GM11168 (cell line): ENCODE measurements at regions not wholly inside any gene's neighbourhood (a gene's known extent, or its start where the extent isn't known, plus 50 kb on each side); places are given as distances from the start of the nearest gene placed in this dataset.

Source experiments
- in situ Hi-C: fragments of 300-500 bp; cut with MboI; formaldehyde crosslinking; loops from one replicate; pipeline ENCODE4 v1.12.0; 2022; ENCODE audit warnings: low sequenced_read_pairs; ENCODE audit not compliant: unreplicated experiment

DNA sequence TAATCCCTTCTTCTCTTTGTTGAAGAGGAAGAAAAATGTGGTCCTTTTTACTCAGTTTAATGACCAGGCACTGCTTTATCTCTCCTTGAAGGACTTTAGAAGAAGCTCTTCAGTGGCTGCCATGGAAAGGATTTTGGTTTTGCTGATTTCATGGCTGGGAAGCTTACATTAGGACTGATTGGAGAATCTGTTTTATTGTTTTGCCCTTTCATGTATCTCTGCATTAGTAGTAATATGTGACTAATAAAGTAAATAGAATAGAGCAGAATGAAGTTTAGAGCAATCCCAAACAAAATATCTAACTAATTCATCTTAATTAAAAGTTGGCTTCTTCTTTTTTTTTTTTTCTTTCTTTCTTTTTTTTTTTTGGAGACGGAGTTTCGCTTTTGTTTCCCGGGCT is 502.9 kb downstream of the HAO1 start:
- in situ Hi-C loops, result no loop called here

DNA sequence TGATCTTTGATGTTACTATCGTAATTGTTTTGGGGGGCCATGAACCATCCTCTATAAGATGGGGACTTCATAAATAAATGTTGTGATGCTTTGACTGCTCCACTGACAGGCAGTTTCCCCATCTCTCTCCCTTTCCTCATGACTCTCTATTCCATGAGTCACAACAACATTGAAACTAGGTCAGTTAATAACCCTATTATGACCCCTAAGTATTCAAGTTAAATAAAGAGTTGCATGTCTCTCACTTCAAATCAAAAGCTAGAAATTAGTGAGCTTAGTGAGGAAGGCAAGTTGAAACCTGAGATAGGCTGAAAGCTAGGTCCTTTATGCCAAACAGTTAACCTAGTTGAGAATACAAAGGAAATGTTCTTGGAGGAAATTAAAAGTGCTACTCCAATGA is 491.0 kb downstream of the HAO1 start:
- in situ Hi-C loops, result no loop called here

DNA sequence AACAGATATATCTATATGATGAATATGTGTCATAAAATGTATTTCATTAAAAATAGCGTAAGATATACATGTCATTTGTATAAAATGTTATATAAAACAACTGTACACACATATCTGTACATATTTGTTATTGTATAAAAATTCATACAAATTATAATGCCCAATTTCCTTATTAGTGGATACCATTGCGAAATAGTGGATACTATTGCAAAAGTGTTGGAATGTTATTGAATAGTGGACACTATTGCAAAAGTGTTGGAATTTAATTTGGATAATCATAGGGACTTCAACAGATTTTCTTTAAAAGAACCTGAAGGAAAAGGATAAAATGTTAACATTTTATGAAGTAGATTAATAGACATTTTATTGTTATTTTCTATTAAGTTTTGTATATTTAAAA is 487.4 kb downstream of the HAO1 start:
- in situ Hi-C loops, result no loop called here

DNA sequence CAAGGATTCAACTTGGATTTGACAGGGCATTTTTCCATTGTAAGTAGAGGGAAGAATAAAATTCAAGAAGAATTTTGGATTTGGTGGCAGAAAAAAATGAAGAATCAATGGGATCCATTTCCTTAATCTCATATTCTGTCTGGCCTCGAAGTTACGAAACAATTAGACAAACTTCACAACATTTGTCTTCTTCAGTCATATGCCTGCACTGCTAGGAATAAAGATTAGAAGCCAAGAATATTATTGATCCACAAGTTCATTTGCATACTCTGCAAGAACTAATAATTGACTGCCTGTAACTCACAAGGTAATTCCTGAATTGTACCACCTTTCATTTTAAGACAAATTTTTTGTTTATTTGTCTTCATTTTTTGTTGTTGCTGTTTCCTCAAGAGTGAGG is 486.2 kb downstream of the HAO1 start:
- in situ Hi-C loops, result no loop called here

DNA sequence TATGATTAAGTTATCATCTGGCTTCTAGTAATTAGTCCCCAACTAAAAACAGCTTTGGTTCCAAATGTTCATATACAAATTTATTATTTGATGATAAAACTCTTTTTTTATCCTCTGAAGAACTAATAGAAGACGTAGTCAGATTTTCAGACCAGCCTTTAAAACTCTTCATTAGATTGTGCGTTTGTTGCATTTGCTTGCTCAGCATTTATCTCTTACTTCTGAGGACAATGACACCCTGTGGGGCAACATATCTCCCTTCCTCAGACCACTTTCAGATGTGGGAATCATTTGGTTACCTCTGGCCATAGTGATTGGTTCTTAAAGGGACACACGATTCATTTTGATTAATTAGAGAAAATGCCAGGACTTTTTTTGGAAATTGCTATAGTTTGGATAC is 481.8 kb downstream of the HAO1 start:
- in situ Hi-C loops, result no loop called here

DNA sequence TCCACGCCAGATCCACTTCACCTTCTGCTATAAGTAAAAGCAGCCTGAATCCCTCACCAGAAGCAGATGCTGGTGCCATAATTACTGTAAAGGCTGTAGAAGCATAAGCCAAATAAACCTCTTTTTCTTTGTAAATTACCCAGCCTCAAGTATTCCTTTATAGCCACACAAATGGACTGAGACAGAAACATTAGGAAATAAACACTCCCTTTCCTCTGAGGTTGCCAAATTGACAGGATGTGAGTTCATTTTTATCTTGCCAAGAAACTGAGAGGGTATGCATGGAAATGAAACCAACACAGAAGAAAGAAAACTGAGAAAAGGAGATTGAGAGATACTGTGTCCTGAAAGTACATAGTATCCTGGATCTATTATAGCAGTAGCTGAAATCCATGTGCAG is 481.2 kb downstream of the HAO1 start:
- in situ Hi-C loops, result no loop called here

DNA sequence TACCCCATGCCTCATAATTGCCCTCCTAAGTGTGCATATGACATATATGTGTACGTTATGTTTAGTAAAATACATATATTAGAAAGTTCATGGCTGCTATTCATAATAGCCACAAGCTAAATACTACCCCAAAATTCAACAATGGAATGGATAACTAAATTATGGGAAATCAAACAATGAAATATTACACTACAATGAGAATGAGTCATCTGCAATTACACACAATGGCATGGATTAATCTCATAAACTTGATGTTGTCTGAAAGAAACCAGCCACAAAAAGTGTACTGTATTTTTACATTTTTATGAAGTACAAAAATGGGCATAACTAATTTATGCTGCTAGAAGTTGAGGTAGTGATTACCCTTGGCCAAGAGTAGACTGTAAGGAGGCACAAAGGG is 477.0 kb downstream of the HAO1 start:
- in situ Hi-C loops, result no loop called here

DNA sequence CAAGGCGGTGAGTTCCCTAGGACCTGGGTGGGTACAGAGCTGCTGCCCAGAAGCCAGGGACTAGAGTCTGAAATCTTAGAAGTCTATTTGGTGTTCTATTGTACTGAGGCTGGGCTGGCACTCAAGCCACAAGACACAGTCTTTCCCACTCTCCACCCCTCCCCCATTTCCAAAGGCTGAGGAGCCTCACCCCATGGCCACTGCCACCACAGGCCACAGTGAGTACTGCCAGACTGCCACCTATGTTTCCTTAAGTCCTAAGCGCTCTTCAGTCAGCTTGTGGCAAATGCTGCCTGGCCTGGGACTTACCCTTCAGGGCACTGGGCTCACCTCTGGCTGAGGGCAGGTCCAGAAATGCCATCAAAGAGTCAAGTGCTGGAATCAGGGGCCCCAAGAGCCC is 469.3 kb downstream of the HAO1 start:
- in situ Hi-C loops, result no loop called here

DNA sequence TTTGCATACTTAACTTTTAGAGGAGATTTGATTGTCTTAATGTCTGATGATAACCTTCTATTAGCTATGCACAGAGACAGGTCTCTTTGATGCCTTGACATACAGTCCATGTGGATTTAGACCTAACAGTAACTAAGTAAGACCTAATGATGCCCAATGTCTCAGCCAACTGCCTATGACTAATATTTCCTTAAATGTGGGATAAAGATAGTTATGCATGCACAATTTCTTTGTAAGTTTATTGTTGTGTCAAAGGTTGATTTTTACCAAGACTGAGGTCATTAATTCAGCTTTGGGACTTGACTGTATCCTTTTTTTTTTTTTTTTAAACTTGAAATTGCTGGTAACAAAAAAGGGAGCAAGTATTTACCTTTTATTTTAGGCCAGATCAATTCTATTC is 450.0 kb downstream of the HAO1 start:
- in situ Hi-C loops, result no loop called here

DNA sequence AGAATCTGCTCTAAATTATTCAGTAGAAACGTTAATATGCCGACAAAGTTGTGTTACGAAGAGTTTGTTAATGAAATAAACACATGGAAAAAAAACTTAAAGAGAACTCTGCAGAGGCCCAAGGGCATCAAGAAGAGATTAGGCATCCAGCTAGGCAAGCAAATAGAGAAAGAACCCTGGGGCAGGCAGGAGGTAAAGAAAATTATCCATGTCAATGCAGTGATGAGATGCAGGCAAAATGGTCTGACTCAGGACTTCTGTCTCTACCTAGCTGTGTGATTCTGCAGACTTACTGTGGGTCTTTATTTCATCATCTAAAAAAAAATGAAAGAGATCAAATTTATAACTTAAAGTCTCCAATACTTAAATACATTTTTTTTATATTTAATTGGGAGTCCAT is 448.0 kb downstream of the HAO1 start:
- in situ Hi-C loops, result no loop called here

DNA sequence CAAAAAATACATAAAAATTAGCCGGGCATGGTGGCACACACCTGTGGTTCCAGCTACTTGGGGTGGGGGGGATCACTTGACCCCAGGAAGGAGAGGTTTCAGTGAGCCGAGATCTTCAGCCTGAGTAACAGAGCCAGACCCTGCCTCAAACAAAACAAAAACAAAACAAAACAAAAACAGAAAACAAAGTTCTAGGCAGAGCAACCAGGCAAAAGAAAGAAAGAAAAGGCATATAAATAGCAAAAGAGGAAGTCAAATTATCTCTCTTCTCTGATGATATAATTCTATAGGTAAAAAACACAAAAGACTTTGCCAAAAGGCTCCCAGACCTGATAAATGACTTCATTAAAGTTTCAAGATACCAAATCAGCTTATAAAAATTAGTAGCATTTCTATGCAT is 446.9 kb downstream of the HAO1 start:
- in situ Hi-C loops, result no loop called here

DNA sequence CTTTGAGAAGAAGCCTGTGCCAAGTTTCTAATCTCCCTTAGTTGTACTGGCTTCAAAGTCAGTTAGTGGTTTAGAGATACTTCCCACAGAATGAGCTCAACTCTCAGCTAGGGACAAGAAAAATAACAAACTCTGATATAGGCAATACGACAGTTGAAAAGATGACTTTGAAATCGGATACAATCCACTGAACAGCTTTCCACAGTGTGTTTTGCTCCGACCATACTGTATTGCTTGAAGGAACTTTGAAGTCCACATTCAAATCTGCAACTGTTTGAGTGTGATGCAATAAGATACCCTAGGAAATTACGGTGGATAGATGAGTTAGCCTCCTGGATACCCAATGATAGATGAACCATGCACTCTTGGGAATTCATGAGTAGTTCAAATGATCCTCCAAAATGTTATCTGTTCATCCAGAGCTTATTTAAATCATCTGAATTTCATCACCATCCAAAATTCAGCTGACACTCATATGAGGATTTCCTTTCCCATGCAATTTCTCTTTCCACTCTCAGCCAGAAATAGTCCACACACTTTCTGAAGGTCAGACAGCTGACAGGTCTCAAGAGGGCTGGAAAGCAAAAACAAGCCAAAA is 443.8 kb downstream of the HAO1 start:
- in situ Hi-C loops, result no loop called here

DNA sequence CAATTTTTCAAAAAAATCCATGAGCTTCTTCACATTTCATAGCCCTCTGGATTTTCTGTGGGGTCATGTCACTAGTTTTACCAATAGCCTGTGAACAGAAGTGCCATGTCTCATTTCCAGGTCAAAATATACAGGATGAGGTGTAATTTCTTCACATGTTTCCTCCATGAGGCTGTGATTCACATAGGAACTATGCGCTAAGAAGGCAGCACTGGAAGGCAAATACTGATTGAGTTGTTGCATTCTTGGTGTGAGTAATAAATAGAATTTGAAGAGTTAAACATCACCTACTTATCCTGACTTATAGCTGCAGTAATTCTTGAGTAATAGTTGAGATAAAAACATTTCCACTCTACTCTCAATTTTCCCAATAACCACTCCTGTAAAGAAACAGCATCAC is 442.3 kb downstream of the HAO1 start:
- in situ Hi-C loops, result no loop called here

DNA sequence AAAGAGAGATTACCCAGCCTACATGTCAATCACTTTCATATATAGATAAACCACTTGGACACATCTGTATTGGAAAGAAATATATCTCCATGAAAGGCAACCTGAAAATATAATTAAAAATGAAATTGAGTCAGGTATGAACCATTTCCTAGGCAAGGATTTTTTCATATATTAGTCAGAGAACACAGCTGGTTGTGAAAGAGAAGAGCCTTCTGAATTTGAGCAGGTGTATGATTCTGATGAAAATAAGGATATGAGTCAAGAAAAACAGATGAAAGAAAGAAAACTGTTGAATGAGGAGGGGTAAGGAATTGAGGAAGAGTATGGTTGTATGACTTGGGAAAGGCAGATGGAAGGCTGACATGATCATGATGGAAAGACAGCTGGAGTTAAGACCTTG is 441.1 kb downstream of the HAO1 start:
- in situ Hi-C loops, result no loop called here

DNA sequence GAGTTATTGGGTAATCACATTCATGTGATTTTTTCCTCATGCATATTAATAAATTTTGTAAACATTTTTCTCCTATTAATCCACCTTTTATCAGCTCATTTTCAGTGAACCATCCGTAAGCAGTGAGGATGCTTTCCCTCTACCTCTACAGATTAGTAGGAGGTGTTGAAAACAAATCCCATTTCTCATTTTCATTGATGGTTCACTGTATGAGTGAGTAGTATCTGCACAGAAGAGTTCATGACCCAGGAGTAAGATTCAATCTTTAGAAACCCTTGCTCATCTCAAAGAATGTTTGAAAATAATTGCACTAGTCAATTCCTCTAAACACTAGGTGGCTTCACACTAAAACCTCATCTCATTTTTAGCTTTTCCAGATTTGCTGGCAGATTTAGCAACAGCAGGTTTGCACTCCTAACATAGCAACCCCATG is 440.0 kb downstream of the HAO1 start:
- in situ Hi-C loops, result no loop called here

DNA sequence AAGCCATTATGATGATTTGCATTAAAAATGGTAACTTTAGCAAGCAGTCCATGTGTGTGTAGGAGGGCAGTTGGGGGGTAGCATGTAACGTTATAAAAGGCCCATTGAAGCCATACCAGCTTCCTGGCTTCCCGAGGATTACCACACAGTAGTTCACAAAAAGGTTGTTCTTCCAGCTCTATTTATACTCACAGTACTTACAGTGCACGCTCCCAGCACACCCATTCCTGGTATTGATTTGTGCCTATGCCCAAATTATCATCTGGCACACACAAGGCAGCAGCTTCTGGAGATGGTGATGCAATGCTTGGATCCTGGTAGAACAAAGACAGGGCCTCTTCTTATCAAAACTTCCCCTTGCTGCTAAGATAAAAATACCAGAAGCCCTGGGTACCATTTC is 436.8 kb downstream of the HAO1 start:
- in situ Hi-C loops, result no loop called here

DNA sequence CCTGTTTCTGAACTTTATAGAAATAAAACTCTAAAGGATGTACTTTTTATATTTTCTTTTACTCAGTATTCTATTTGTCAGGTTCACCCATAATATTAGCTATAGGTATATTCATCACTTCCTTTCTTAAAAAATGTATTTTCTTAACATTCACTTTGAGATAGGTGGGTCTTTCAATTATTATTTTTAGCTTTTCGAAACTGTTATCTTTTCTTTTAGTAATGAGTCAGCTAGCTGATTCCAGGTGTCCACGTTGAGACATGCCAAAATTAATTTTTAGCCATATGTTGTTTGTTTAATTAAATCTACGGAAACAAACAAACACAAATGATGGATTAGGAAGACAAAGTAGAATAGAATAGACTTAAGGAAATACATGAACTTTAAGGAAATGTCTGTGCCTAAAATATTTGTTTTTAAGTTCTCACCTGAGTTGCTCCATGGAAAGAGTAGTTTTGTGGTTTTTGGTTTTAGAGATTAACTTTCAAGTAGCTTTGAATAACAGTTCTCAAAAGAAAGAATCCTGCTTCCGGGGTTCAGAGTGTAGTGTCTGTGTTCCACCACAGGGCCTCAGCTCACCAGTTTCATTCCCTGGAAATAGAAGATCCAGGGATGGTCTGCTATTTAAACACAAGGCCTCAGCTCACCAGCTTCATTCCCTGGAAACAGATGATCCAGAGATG is 435.0 kb downstream of the HAO1 start:
- in situ Hi-C loops, result no loop called here

DNA sequence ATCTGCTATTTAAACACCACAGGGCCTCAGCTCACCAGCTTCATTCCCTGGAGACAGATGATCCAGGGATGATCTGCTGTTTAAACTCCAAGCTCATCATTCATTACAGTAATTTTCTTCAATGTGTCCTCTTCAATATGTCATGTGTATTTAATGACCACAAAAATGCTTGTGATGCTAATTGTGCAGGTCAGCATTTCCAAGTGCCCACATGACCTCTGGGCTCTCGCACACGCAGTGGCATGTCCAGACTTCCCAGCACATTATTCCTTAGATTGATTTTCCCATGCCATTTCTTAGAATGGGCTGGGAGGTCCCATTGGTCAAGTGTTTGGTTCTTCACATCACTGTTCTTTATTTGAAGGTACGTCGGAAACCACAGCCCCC is 434.4 kb downstream of the HAO1 start:
- in situ Hi-C loops, result no loop called here

DNA sequence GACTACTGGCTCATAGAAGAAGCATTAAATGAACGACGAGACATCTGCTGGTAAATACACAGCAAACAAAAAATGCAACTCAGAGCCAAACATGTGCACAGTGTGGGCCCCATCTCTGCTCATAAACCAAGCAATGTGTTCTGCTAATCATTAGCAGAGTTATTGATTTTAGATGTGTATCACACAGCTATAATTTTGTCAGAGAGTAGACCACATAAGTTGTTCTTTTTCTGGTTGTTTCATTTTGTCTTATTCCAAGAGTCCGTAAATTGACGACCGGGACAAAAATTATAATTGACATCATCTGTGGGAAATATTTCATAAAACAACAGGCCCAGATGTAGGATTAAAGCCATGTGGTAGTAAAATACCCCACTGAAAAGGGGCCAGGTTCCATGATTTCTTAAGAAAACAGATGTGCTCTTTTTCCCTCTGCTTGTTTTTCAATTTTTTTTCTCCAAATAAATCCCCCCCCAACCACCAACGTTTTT is 423.6 kb downstream of the HAO1 start:
- in situ Hi-C loops, result no loop called here

DNA sequence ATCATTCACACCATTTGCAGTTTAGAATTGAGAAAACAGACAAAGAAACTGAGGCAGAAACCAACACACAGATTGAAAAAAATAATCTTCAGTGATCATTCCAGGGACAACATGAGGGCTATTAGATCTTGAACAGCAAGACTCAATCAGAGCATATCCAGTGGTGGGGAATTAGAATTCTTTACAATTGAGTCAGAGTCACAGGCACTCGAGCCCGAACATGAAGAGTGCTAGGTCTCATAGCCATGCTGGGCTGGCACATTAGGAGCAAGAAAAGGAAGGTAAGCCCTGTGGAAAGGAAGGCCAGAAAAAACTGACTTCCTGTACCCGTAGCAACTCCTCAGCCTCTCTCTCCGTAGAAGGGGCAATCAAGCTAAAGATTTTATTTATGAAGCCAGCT is 419.9 kb downstream of the HAO1 start:
- in situ Hi-C loops, result no loop called here

DNA sequence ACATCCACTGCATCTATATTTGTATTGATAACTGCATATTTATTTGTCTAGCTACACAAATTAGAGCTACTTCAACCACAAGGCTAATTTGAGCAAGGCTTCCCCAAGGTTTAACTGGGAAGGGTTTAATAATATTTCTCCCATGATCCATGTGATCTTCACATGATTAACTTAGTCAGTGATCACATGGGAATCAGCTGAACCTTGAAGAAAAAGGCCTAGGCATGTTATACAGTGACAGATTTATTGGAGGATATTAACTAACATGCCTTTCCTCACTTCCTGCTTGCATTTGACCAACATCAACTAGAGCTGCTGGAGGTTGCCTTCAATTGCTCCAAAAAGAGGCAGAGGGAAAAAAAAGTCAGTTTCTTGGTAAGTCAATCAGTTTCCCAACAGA is 417.0 kb downstream of the HAO1 start:
- in situ Hi-C loops, result no loop called here

DNA sequence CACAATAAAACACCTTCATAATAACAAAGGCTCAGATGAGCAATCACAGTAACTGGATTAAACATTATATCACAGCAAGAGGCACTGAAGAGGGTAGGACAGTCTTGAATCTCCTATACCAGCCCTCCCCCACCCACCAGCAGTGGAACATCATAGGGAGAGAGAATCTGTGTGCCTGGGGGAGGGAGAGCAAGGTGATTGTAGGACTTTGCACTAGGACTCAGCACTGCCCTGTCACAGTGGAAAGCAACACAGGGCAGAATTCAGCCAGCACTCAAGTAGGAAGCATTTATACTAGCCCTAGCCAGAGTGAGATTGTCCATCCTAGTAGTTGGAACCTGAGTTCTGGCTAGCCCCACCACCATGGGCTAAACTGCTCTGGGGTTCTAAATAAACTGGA is 400.2 kb downstream of the HAO1 start:
- in situ Hi-C loops, result no loop called here
